Islet of Langerhans (tissue), 1 donor: ENCODE measurements at regions not wholly inside any gene's neighbourhood (a gene's known extent, or its start where the extent isn't known, plus 50 kb on each side); places are given as distances from the start of the nearest gene placed in this dataset.

ENCODE experiments used
- FAIRE-seq: peaks from one replicate; lab custom pipeline; 2011; peaks lifted over from hg19 to GRCh38; lab: Jason Lieb, UNC

DNA sequence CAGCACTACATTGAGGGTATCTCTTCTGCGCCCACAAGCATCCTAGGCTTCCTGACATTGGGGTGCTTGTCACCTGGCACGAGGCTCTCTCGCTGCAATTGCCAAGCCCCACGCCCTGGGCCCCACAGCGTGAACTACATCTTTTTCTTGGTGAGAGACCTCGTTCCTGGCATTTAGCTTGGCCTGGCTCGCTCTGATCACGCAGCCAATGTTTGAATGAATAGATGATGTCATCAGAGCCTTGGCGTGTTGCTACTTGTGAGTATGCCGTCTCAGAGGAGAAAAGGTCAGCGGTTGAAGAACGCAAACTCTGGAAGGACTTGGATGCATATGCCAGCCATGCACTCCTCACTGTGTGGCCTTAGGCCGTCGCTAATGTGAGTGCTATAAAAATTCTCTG is 150.2 kb upstream of the AUTS2 start:
- FAIRE-seq, result no peak

DNA sequence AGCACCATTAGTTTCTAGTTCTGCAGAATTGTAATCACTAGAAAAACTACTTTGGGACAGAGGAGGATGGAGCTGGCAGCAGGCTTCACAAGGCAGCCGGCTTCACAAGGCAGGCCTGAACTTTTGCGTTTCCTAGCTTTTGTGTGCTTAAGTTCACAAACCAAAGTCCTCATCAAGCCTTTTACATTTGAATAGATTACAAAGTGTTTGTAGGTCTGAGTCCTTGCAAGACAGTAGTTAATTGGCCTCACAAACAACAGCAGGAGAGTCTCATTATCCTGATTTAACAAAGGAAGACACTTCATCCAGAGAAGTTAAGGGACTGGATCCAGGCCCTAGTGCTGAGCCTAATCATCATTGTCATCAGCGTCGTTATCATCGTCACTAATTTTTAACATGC is 147.8 kb upstream of the AUTS2 start:
- FAIRE-seq, result no peak

DNA sequence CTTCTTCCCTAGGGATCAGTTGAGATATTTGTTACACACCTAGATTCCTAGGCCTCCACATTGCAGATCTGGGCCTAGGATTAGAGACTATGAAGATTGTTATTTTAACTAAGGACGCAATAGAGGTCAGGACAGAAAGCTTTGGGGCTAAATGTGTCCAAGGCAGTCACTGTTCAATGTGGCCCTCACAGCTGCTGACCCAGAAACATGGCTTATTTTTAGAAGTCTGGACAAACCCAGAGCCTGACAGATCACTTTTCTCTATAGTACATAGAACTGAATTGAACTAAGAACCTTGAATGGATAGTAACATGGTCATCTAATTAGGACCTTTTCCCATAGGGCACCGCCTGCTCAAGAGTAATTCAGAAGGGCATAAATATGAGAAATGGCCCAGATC is 146.6 kb upstream of the AUTS2 start:
- no peak for FAIRE-seq

DNA sequence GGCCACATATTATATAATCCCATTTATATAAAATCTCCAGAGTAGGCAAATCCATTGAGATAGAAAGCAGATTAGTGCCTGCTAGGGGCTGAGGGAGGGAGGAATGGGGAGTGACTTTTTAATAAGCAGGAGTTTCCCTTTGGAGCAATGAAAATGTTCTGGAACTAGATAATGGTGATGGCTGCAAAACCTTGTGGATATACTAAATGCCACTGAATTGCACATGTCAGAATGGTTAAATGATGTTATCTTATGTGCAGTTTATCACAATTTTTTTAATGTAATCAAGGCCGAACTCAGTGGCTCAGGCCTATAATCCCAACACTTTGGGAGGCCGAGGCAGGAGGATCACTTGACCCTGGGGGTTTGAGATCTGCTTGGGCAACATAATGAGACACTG is 145.5 kb upstream of the AUTS2 start:
- no peak for FAIRE-seq

DNA sequence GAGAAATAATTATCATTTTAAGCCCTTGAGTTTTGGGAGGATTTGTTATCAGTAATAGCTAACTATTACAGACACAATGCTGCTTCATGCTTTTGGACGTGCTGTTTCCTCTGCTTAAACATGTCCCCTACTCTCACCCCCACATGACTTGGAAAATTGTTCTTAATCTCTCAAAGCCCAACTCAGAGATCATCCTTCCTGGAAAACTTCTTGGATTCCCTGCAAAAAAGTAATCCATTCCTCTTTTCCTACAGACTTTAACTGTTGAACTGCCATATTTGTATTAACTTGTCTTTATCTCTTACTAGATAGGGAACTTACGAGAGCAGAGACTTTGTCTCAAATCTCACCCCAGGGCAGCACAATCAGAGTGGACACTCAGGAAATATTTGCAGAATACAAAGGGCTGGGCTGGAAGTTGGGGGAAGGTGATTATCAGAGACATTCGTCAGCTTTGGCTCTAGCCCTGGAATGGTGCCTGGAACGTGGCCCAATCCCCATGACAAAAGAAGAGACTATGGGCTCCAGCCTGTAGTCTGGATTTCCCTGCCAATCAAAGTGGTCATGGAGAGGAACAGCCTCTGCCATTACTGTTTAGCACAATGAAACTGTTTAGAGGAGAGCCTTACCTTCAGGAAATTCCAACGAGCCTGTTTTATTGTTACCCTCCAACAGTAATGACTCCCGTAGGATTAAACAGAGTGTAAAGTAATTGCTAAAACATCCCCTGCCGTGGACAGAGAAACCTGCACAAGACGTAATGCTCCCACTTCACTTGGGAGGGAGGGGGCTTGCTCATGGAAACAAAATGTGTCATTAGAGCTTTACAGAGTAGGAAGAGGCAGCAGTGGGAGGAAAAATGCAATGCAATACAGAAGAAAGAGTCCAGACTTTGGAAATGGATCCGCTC is 140.4 kb upstream of the AUTS2 start:
- no peak for FAIRE-seq

DNA sequence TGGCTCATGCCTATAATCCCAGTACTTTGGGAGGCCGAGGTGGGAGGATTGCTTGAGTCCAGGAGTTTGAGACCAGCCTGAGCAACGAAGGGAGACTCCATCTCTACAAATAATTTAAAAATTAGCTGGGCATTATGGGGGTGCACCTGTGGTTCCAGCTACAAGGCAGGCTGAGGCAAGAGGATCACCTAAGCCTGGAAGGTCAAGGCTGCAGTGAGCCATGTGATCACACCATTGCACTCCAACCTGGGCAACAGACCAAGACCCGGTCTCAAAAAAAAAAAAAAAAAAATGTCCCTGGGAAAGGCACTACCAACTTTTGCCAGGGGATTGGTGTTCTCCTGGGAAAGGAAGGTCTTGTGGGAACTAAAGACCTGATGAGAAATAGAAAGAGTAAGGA is 134.2 kb upstream of the AUTS2 start:
- no peak for FAIRE-seq

DNA sequence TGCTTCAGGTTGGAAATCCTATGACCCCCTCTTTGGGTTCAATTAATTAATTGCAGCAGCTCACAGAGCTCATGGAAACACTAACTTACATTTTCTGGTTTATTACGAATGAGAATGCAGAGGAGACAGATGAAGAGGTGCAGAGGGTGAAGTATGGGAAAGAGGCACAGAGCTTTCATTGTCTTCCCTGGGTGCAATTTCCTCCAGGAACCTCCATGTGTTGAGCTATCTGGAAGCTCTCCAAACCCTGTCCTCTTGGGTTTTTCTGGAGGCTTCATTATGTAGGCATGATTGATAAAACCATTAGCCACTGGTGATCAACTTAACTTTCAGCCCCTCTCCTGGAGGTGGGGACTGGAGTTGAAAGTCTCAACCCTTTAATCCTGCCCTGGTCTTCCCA is 133.0 kb upstream of the AUTS2 start:
- FAIRE-seq, result no peak

DNA sequence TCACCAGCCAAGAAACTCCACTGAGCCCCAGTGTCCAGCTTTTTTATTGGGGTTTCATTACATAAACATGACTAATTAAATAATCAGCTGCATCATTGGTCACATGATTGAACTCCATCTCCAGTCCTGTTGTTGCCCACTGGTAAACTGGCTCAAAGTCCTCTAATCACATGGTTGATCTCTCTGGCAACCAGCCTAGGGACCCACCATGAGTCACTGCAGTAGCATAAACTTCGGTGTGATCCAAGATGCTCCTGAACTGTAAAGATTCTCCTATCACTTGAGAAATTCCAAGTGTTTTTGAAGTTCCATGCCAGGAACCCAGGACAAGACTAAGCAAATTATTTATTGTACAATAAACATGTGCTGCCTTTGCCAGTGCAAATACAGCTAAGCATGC is 130.4 kb upstream of the AUTS2 start:
- FAIRE-seq, result no peak

DNA sequence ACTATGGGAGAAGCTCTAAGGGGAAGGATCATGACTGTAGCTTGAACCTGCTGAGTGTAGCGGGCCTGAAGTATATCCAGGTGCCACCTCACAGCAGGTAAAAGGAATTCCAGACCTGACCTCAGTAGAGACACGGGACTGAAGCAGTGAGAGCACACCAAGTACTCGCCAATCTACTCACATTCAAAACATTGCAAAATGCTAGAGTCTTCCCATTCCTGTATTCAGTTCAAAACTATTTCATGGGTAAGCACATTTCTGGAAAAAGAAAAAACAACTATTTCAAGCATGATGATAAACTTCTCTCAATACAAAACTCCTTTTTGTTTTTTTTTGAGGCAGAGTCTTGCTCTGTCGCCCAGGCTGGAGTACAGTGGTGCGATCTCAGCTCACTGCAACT is 121.9 kb upstream of the AUTS2 start:
- no peak for FAIRE-seq

DNA sequence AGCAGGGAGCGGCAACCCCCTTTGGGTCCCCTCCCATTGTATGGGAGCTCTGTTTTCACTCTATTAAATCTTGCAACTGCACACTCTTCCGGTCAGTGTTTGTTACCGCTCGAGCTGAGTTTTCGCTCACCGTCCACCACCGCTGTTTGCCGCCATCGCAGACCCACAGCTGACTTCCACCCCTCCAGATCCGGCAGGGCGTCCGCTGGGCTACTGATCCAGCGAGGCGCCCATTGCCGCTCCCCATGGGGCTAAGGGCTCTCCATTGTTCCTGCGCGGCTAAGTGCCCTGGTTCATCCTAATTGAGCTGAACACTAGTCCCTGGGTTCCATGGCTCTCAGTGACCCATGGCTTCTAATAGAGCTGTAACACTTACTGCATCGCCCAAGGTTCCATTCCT is 115.6 kb upstream of the AUTS2 start:
- no peak for FAIRE-seq

DNA sequence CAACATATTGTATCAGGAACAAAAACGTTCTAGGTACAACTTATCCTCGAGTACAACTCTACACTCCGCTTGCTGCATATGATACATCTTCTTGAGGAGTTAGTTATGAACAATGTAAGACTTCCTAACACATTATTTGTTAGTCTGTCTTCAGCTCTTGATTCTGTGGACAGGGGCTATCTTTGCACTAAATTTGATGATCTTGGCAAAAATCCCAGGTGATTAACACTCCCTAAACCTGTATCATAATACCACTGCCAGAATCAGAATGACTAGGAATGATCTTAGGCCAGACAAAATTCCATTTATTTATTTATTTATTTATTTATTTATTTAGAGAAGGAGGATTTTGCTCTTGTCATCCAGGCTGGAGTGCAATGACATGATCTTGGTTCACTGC is 108.7 kb upstream of the AUTS2 start:
- FAIRE-seq, result no peak

DNA sequence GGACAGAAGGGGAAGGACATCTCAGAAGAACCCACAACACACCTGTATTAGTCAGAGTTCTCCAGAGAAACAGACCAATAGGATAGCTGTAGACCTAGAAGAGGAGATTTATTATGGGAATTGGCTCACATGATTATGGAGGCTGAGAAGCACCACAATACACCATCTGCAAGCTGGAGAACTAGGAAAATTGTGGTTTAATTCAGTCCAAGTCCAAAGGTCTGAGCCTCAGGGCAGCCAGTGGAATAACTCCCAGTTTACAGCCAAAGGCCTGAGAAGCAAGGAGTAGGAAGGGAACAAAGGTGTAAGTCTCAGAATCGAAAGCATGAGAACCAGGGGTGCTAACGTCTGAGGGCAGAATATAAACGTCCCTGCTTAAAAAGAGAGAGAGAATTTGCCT is 99.6 kb upstream of the AUTS2 start:
- FAIRE-seq, result no peak

DNA sequence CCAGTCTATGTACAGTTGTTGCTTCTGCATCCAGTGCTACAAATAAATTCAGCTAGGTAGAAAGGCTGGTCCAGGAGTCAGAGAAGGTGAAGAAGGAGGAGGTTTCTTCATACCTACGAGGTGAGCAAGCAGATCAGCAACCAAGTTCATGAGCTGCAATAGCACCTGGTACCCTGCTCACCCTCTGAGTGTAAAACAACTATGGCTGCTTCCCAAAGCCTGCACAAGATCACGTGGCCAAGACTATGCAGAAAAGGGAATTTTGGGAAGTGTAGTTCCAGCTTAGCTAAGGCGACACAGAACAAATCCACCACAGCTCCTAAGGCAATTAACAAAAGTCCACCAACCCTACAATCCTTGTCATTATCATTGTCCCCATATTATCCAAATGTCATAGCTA is 95.9 kb upstream of the AUTS2 start:
- no peak for FAIRE-seq

DNA sequence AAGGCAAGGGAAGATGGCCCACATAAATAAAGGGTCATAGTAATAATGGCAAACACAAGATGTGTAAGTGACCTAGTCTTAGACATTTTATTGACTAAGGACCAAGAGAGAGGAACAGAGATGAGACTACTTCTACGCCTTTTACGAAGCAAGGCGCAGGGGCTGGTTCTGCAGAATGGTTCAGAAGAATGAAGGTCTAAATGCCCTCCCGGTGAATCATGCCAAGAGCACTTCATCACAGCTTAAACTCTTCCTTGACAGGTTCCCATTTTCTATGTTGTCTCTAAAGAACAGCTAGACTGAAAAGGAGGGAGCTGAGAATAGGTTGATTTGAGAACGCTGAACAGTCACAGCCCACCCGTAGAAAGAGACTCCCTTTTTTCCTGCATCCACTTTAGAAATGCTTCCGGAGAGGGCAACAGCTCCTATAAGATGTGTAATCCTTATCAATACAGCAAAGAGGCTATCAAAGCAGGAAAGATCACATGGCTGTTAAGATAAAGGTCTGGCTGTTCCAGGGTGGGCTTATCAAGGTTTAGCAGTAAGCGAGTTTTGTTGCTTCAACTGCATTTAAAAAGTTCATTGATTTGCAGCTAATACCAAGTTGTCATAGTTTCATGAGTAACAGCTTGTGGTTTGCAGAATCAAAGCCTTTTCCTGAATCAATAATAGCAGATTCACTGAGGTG is 93.4 kb upstream of the AUTS2 start:
- no peak for FAIRE-seq

DNA sequence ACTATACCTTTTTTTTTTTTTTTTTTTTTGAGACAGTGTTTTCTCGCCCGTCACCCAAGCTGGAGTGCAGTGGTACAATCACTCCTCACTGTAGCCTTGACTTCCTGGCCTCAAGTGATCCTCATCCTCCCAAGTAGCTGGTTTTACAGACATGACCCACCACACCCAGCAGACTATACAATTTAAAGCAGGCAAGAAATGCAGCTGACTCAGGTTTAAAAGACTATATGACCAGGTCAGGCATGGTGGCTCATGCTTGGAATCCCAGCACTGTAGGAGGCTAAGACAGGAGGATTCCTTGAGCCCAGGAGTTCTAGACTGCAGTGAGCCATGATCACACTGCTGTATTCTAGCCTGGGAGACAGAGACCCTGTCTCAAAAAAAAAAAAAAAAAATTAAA is 89.5 kb upstream of the AUTS2 start:
- FAIRE-seq, result no peak

DNA sequence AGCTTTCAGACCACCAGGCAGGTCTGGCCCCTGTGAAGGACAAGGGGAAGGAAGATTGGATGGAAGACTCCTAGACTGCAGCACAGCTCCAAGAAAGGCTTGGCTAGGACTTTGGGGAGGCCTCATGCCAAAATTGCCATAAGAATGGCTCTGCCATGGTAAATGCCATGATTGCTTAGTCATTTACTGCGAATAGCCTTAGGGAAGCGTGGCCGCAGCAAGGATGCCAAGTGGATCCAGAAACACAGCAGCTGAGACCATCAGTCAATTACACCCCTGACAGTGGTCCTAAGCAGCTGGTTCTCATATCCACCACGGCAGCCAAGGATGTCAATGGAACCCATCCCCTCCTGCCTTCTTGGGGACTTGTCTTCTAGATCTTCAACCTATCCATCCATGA is 88.2 kb upstream of the AUTS2 start:
- no peak for FAIRE-seq

DNA sequence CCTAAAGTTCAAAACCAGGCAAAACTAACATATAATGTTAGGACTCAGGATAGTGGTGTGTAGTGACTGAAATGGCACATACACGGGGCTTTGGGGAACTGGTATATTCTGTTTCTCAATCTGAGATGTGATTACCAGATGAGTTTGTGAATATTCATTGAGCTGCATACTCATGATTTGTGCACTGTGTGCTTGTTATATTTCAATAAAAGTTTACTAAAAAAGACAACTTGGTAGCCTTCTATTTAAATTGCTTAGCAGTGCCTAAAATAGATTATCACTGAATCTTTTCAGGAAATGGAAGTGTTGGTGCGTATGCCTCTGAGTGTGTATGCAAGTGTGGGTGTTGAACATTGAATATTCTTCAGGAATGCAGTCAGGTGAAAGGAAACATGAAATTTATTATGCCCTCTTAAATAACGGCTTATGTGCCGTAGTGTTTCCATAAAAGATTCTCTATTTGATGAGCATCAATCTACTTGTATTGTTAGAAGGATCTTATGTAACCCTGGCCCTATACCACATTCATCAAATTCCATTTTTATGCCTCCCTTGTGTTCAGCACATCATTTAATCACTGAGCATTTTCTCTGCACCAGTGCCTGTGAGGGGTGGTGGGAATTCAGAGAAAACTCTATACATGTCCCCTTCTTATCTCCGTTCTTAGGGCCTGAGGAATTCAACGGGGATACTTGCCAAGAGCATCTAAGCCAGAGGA is 82.6 kb upstream of the AUTS2 start:
- no peak for FAIRE-seq

DNA sequence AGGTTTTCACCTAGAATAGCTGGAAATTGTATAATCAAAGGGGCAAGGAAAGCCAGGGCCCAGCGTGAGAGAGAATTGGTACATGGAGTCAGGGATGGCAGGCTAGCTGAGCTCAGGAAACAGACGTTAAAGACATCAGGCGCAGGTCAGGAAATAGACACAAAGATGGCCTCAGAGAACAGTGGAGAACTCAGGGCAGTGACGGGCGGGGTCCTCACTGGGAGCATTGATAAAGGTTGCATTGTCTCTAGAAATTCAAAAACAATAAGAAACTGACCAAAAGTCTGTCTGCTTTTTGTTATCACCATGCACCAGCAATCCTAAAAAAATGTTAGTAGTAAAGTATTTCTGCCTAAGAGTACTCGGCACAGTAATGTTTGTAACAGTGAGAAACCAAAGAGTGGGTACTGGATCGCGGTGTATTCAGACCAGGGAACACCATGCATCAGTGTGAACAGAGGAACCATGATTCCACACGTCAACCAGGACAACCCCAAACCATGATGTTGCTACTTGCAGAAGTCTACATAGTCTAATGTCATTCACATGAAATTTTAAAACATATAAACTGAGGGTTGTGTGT is 81.9 kb upstream of the AUTS2 start:
- FAIRE-seq, result no peak

DNA sequence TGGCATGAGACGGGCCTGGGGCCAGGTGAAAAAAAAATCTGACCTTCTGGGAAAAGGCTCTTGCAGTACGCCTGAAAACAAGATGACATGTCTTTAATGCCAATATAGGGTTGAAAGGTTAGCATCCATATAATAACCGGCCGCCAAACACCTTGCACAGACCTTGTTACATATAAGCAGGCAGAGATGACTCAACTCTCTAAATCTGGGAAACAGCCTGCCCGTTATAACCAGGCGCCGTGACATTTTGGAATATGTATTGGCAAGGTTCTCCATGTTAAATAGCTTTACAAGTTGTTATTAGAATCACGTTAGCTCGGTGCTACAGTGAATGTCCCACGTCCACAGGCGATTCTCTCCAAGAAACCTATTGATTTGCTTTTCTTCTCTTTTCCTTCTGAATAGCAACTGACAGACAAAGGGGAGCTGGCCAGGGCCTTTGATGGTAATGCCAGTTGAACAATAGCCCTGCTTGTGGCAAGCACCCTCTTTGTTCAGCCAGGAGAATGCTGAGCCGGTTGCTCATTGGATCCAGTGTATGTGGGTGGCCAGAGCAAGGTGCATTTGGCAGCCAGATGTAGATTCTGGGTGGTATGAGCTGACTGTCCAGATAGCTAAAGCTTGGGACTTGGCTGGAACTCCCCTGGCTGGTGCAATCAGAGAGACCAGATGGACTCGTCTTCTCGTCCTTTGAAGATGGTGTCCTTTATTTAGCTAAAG is 80.1 kb upstream of the AUTS2 start:
- no peak for FAIRE-seq

DNA sequence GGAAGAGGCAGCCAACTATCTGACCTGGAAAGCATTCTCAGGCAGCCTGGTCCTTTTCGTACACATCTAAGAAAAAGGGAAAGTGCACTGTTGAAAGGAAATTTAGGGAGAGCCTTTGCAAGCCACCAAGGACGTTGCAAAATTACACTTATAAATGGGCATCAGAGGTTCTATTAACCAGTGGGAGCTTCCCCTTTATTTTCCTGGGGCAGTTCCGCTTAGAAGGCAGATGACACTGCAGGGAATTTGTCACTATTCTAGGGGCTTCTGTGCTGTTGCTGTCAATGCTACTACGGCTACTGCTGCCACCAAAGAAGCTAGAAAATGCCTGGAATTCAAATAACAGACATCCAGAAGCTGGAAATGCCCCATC is 79.6 kb upstream of the AUTS2 start:
- FAIRE-seq, result no peak

DNA sequence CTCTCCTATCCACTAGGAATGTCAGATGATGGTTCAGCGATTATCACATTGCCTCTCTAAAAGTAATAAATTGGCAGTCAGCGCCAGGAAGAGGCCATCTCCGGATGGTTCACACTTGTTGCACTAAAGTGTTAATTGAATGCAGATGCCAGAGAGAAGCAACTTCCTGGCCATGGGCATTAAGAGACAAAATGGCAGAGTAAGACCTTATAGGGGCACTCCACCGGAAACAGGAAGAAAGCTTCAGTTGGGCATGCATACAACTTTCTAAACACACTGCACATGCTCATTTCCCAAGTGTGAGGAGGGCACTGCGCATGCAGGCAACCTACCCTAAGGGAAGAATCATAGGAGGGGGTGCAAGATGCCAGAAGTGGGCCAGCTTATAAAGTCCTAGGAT is 71.7 kb upstream of the AUTS2 start:
- FAIRE-seq, result no peak

DNA sequence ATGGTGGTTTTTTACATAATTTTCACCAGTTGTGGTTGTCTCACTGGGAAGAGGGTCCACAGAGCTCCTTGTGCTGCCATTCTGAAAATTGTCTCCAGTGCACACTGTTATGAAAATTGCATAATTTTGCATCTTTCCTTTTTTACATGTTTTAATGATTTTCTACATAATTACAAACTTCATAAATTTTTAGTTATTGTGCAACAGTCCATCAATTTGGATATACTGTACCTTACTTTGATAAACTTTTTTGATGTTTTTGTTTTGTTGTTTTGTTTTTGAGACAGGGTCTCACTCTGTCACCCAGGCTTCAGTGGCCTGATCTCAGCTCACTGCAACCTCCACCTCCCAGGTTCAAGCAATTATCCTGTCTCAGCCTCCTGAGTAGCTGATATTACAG is 70.6 kb upstream of the AUTS2 start:
- FAIRE-seq, result no peak
